GM13976 (cell line): ENCODE measurements at regions not wholly inside any gene's neighbourhood (a gene's known extent, or its start where the extent isn't known, plus 50 kb on each side); places are given as distances from the start of the nearest gene placed in this dataset.

Experiments used
- DNase-seq: peaks from one replicate; pipeline ENCODE4 v3.0.0; 2012; ENCODE audit warnings: low spot score
- CTCF ChIP-seq: IDR thresholded peaks from 2 replicates; pipeline ENCODE4 v1.5.1; 2012; ENCODE audit warnings: borderline replicate concordance, mild to moderate bottlenecking; ENCODE audit not compliant: insufficient read depth; ENCODE audit errors: extremely low read depth, missing control alignments, control extremely low read depth
- in situ Hi-C: fragments of 300-500 bp; cut with MboI; formaldehyde crosslinking; loops from one replicate; pipeline ENCODE4 v1.12.0; 2022; ENCODE audit warnings: low sequenced_read_pairs, mixed read lengths, inconsistent platforms; ENCODE audit not compliant: unreplicated experiment

- in situ Hi-C loops = no loop called here
- no peak for TF ChIP-seq CTCF
- no peak for DNase-seq
These were observed 471.1 kb downstream of the VGLL3 start for GRCh38 chr3:86519819-86520218.

GRCh38 chr3:86481636-86482035 is 509.3 kb downstream of the VGLL3 start:
- in situ Hi-C loops = no loop called here

GRCh38 chr3:86481031-86481430 is 509.9 kb downstream of the VGLL3 start:
- TF ChIP-seq CTCF = no peak
- in situ Hi-C loops = no loop called here
- no peak for DNase-seq

More at GRCh38 chr3:86481636-86482035, 509.3 kb downstream of the VGLL3 start:
- no peak for DNase-seq
- no peak for TF ChIP-seq CTCF

GRCh38 chr3:86464180-86464579 is 526.8 kb downstream of the VGLL3 start:
- no peak for DNase-seq
- TF ChIP-seq CTCF = no peak
- in situ Hi-C loops = no loop called here

GRCh38 chr3:86451749-86452148 is 539.2 kb downstream of the VGLL3 start:
- no peak for TF ChIP-seq CTCF
- in situ Hi-C loops = no loop called here
- DNase-seq = no peak

- no peak for TF ChIP-seq CTCF
- DNase-seq = no peak
- in situ Hi-C loops = no loop called here
These were observed 552.4 kb downstream of the VGLL3 start for GRCh38 chr3:86438544-86438943.

- no peak for TF ChIP-seq CTCF
- no peak for DNase-seq
- in situ Hi-C loops = no loop called here
These were observed 563.6 kb downstream of the VGLL3 start for GRCh38 chr3:86427343-86427742.
